ENCODE measurements at regions not wholly inside any gene's neighbourhood (a gene's known extent, or its start where the extent isn't known, plus 50 kb on each side); places are given as distances from the start of the nearest gene placed in this dataset.

DNA sequence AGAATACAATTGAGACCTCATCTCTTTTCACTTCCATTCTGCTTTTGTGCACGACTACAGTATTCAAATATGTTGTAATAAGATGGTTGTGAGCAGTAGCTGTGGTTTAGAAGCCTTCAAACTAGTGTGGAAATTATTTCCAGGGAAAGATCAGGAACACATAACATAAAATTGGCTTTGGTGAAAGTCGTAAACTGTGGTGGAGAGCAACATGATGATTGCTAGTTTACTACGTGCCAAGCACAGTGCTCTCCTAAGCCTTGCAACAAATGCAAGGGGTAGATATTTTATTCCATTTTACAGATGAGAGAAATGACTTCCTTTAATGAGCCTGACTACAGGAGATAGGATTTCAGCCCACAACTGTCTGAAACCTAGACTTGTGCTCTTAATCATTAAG lies 172.4 kb upstream of the LMNTD1 start:
- H3K4me1 Mint-ChIP-seq = no peaks in the 10 kb centered on the region
- Histone ChIP-seq H3K36me3 (no peaks in the 10 kb centered on the region), H3K4me1 (peaks cover 4% of the 10 kb centered on the region), H2AFZ (replicated peaks) (no peak overlapping the region), H3K4me2 (no peak overlapping the region), H4K20me1 (ENCODE audit: low read depth) (no peaks in the 10 kb centered on the region), H3K4me3 (no peak overlapping the region), H3K79me2 (ENCODE audit: low read depth) (no peaks in the 10 kb centered on the region), H3K27me3 (no peaks in the 10 kb centered on the region), H3K9me3 (ENCODE audit: low read depth) (no peaks in the 10 kb centered on the region), H3K9ac (no peak overlapping the region), H3K27ac (no peak overlapping the region), H3F3A (ENCODE audit: low read depth) (peaks cover 1% of the 10 kb centered on the region)
- H3K27me3 Mint-ChIP-seq (ENCODE audit: insufficient read depth, low read depth) = no peaks in the 10 kb centered on the region
- no peak for DNase-seq (ENCODE audit: low spot score)
- no peak overlapping the region for H3K4me3 Mint-ChIP-seq
- H3K27ac Mint-ChIP-seq = no peak overlapping the region
- TF ChIP-seq CTCF (IDR thresholded peaks at IDR 0.05) = no peak
- TF ChIP-seq EZH2phosphoT487 (IDR thresholded peaks at IDR 0.05) = no peak
- no peak for TF ChIP-seq EZH2 (IDR thresholded peaks at IDR 0.05)
- H3K9me3 Mint-ChIP-seq = peaks cover 3% of the 10 kb centered on the region
- H3K36me3 Mint-ChIP-seq = no peaks in the 10 kb centered on the region

- no peak for DNase-seq (ENCODE audit: low spot score)
- Histone ChIP-seq H2AFZ (replicated peaks) (no peak overlapping the region), H3K27ac (no peak overlapping the region), H4K20me1 (ENCODE audit: low read depth) (no peaks in the 10 kb centered on the region), H3K9me3 (ENCODE audit: low read depth) (no peaks in the 10 kb centered on the region), H3K36me3 (no peaks in the 10 kb centered on the region), H3F3A (ENCODE audit: low read depth) (peaks cover 6% of the 10 kb centered on the region), H3K4me2 (no peak overlapping the region), H3K9ac (no peak overlapping the region), H3K27me3 (no peaks in the 10 kb centered on the region), H3K79me2 (ENCODE audit: low read depth) (no peaks in the 10 kb centered on the region), H3K4me1 (peaks cover 8% of the 10 kb centered on the region), H3K4me3 (no peak overlapping the region)
- no peaks in the 10 kb centered on the region for H3K27me3 Mint-ChIP-seq (ENCODE audit: insufficient read depth, low read depth)
- peaks cover 2% of the 10 kb centered on the region for H3K4me1 Mint-ChIP-seq
- no peaks in the 10 kb centered on the region for H3K36me3 Mint-ChIP-seq
- peaks cover 3% of the 10 kb centered on the region for H3K9me3 Mint-ChIP-seq
- no peak for TF ChIP-seq CTCF (IDR thresholded peaks at IDR 0.05)
- no peak for TF ChIP-seq EZH2phosphoT487 (IDR thresholded peaks at IDR 0.05)
- TF ChIP-seq EZH2 (IDR thresholded peaks at IDR 0.05) = no peak
- H3K4me3 Mint-ChIP-seq = no peak overlapping the region
- no peak overlapping the region for H3K27ac Mint-ChIP-seq
These were observed 172.8 kb upstream of the LMNTD1 start for GRCh38 chr12:25725931-25726330.

DNA sequence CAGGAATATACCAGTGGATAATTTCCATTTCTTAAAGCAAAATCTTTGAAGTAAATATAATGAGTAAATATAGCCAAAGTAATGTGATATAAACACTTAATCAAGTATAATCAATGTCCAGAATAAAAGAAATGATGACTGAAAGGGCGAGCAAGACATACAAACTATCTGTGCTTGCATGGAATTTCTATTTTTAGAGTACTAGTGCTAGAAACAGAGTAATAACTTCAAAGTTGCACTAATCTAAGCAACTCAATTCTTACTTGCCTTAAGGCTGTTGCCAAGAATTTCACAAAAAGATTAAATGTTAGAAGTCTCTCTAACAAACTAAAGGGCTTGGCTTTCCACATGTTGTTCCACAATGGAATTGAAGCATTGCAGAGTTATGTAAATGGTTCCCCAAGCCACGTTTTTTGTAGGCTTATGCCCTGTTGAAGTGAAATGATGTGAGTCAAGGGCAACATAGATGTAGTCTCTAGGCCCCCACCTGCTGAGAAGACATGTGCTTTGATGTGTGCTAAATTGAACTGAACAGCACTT lies 175.0 kb upstream of the LMNTD1 start:
- Histone ChIP-seq H3K4me1 (peaks cover 12% of the 10 kb centered on the region), H4K20me1 (ENCODE audit: low read depth) (no peaks in the 10 kb centered on the region)
- H3K4me3 Mint-ChIP-seq = no peak overlapping the region

More for the DNA sequence above, 175.0 kb upstream of the LMNTD1 start:
- no peaks in the 10 kb centered on the region for H3K27me3 Mint-ChIP-seq (ENCODE audit: insufficient read depth, low read depth)
- TF ChIP-seq EZH2phosphoT487 (IDR thresholded peaks at IDR 0.05) (no peak), CTCF (IDR thresholded peaks at IDR 0.05) (no peak), EZH2 (IDR thresholded peaks at IDR 0.05) (no peak)
- Histone ChIP-seq H3K27ac (no peak overlapping the region), H3K27me3 (no peaks in the 10 kb centered on the region), H3K36me3 (no peaks in the 10 kb centered on the region), H3K9ac (no peak overlapping the region), H3K9me3 (ENCODE audit: low read depth) (no peaks in the 10 kb centered on the region), H3K4me3 (no peak overlapping the region), H3K79me2 (ENCODE audit: low read depth) (no peaks in the 10 kb centered on the region), H3K4me2 (no peak overlapping the region), H3F3A (ENCODE audit: low read depth) (peaks cover 9% of the 10 kb centered on the region), H2AFZ (replicated peaks) (no peak overlapping the region)
- DNase-seq (ENCODE audit: low spot score) = no peak
- peaks cover 2% of the 10 kb centered on the region for H3K4me1 Mint-ChIP-seq
- no peaks in the 10 kb centered on the region for H3K36me3 Mint-ChIP-seq
- H3K9me3 Mint-ChIP-seq = peaks cover 3% of the 10 kb centered on the region
- H3K27ac Mint-ChIP-seq = no peak overlapping the region

Data from neural progenitor cell (in vitro differentiated cells).